ENCODE measurements at regions not wholly inside any gene's neighbourhood (a gene's known extent, or its start where the extent isn't known, plus 50 kb on each side); places are given as distances from the start of the nearest gene placed in this dataset.
"Not testable (repeated sequence)": the region's sequence is repeated elsewhere in the genome, so short reads cannot be mapped to it uniquely, and the experiment has no call there.

DNA sequence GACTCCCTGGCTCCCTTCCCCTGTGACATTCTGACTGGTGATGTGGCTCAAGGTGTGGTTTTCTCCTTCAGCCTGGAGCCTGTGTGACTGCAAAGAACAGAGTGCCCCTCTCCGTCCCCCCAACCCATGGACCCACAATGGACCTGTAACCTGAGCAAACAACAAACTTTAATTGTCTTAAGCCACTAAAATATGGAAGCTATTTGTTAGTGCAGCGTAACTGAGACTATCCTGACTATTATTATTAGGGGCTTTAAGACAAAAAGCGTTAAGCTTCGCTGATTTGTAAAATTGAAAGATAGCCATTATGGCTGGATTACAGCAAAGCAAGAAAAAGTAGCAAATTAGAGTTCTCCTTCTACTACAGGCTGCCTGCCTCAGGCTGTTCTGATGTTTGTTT lies 426.9 kb downstream of the STK39 start:
- H3K4me3 ChIP-seq (ENCODE audit: low read depth, low read length) = no peak overlapping the region
- TF ChIP-seq CTCF (IDR thresholded peaks at IDR 0.05; ENCODE audit: control insufficient read depth, extremely low read depth, insufficient read depth) = no peak
- no peak for DNase-seq (ENCODE audit: low read depth)

DNA sequence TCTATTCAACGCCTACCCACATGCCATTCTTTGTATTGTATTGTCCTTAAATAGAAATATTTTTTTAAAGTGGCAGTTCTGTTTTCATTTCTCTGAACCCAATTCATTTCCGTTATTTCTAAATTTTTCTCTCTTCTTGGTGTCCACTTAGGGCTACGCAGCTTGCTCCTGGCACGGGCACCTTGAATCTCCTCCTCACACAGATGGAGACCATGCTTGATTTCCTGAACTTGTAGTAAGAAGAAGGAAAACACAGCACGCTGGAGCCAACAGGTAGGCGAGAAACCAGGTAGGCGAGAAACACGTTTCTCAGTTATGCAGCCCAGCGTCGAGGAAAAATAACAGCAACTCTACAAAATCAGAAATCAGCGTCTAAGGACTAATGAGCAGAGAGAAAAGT lies 428.9 kb downstream of the STK39 start:
- no peak for TF ChIP-seq CTCF (IDR thresholded peaks at IDR 0.05; ENCODE audit: control insufficient read depth, extremely low read depth, insufficient read depth)
- H3K4me3 ChIP-seq (ENCODE audit: low read depth, low read length) = no peak overlapping the region
- DNase-seq (ENCODE audit: low read depth) = no peak

- DNase-seq (ENCODE audit: low read depth) = no peak
- H3K4me3 ChIP-seq (ENCODE audit: low read depth, low read length) = no peak overlapping the region
- TF ChIP-seq CTCF (IDR thresholded peaks at IDR 0.05; ENCODE audit: control insufficient read depth, extremely low read depth, insufficient read depth) = no peak
Observed at GRCh38 chr2:167817908-167818307, 429.5 kb downstream of the STK39 start.

DNA sequence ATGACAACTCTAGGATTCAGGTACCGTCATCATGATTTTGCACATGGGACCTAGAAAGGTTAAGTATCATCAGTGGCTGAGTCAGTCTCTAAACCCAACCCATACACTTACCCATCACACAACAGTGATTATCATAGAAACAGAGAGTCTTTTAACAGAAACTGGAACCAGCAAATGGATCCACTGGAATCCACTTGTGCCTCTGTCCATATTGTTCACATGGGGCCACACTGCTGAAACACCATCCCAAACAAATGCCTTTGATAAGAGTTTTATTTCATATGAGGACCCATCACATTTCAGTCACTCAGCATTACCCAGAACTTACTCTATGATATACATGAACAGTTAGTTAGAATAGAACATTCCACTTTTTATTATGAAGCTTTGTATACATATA lies 430.0 kb downstream of the STK39 start:
- no peak for TF ChIP-seq CTCF (IDR thresholded peaks at IDR 0.05; ENCODE audit: control insufficient read depth, extremely low read depth, insufficient read depth)
- H3K4me3 ChIP-seq (ENCODE audit: low read depth, low read length) = no peak overlapping the region
- no peak for DNase-seq (ENCODE audit: low read depth)

DNA sequence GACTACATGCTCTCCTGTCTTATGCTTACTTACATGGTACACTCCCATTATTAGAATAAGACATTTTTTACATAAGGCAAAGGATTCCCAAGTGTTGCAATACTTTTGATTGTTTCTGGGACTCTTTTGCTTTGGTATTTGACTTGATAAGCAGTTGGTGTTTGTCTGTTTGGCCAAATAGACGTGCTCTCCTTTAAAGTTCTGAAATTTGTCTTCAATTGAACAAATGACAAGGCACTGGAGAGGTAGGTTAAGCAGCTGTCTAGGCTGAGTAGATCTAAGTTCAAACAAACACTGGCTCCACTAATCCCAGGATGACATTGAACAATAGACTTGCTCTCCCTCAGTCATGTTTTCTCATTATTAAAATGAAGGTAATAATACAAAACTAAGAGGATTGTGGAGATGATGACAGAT lies 430.5 kb downstream of the STK39 start:
- DNase-seq (ENCODE audit: low read depth) = no peak
- no peak for TF ChIP-seq CTCF (IDR thresholded peaks at IDR 0.05; ENCODE audit: control insufficient read depth, extremely low read depth, insufficient read depth)
- H3K4me3 ChIP-seq (ENCODE audit: low read depth, low read length) = no peak overlapping the region

GRCh38 chr2:167814881-167815718 lies 432.3 kb downstream of the STK39 start:
- no peak overlapping the region for H3K4me3 ChIP-seq (ENCODE audit: low read depth, low read length)
- no peak for DNase-seq (ENCODE audit: low read depth)
- no peak for TF ChIP-seq CTCF (IDR thresholded peaks at IDR 0.05; ENCODE audit: control insufficient read depth, extremely low read depth, insufficient read depth)

DNA sequence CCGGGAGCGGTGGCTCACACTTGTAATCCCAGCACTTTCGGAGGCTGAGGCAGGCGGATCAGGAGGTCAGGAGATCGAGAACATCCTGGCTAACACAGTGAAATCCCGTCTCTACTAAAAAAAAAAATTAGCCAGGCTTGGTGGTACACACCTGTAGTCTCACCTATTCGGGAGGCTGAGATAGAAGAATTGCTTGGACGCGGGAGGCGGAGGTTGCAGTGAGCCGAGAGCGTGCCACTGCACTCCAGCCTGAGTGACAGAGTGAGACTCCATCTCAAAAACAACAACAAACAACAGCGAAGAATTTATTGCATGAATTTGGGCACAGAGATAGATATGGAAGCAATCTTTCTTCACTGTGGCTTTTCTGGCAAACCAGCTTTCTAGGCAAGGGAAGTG lies 432.9 kb downstream of the STK39 start:
- not testable (repeated sequence) for DNase-seq (ENCODE audit: low read depth); H3K4me3 ChIP-seq (ENCODE audit: low read depth, low read length)

- not testable (repeated sequence) for H3K4me3 ChIP-seq (ENCODE audit: low read depth, low read length); DNase-seq (ENCODE audit: low read depth)
Observed at GRCh38 chr2:167809799-167810198, 437.6 kb downstream of the STK39 start.

Measured in LNCaP clone FGC (cell line).